ENCODE measurements at regions not wholly inside any gene's neighbourhood (a gene's known extent, or its start where the extent isn't known, plus 50 kb on each side); places are given as distances from the start of the nearest gene placed in this dataset.

DNA sequence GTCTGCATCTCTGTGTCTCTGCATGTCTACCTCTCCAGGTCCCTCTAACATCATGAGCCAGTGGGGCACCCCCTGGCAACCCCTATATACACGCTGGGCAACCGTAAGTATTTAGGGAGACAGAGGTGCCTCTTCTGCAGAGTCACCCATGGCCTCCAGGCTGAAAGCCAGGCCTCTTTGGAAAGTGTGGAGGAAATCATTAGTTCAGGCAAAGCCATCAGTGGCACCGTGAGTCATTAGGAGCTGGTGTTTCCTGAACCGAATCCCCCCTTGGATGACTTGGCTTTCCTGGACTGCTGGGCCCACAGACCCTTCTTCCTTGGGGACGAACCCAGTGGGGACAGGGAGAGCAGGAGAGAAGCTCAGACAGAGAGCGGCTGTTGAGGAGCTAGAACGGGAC lies 174.8 kb downstream of the OLFM1 start:
- TF ChIP-seq CTCF (IDR thresholded peaks at IDR 0.05), result no peak
- TF ChIP-seq EZH2phosphoT487 (IDR thresholded peaks at IDR 0.05), result no peak
